ENCODE measurements at regions not wholly inside any gene's neighbourhood (a gene's known extent, or its start where the extent isn't known, plus 50 kb on each side); places are given as distances from the start of the nearest gene placed in this dataset.

DNA sequence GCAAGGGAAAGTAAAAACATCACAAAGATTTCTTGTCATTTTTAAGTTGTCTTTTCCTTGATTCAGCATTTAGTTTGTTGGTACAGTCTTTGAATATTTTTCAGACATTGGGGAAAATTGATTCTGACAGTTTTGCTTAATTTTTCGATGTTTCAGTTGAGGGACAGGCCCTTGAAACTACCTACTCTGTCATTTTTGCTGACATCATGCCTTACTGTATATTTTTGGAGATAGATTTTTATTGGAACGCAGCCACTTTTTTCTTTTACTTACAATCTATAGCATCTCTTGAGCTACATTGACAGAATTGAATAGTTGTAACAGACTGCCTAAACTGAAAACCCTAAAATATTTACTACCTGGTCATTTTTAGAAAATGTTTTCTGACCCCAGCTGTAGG, 297.1 kb upstream of the KIF2B start:
- TF ChIP-seq, protein P1, sequence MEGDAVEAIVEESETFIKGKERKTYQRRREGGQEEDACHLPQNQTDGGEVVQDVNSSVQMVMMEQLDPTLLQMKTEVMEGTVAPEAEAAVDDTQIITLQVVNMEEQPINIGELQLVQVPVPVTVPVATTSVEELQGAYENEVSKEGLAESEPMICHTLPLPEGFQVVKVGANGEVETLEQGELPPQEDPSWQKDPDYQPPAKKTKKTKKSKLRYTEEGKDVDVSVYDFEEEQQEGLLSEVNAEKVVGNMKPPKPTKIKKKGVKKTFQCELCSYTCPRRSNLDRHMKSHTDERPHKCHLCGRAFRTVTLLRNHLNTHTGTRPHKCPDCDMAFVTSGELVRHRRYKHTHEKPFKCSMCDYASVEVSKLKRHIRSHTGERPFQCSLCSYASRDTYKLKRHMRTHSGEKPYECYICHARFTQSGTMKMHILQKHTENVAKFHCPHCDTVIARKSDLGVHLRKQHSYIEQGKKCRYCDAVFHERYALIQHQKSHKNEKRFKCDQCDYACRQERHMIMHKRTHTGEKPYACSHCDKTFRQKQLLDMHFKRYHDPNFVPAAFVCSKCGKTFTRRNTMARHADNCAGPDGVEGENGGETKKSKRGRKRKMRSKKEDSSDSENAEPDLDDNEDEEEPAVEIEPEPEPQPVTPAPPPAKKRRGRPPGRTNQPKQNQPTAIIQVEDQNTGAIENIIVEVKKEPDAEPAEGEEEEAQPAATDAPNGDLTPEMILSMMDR (conservative IDR thresholded peaks at IDR 0.05), result no peak
- TF ChIP-seq EZH2 (IDR thresholded peaks at IDR 0.05; ENCODE audit: low read depth), result no peak
